B cell (primary cell): ENCODE measurements at regions not wholly inside any gene's neighbourhood (a gene's known extent, or its start where the extent isn't known, plus 50 kb on each side); places are given as distances from the start of the nearest gene placed in this dataset.

ENCODE experiments used
- ATAC-seq: fragments of 200-7000 bp; cut with Tn5 transposase; one replicate; pipeline ENCODE4 v1.10.0; 2021; ENCODE audit warnings: low read depth, mild to moderate bottlenecking, moderate number of reproducible peaks, moderate library complexity
- CTCF ChIA-PET: fragments of 350-600 bp; sonication (Branson Sonifier 250); formaldehyde crosslinking; loops from one replicate; lab custom pipeline; 2021; ENCODE audit warnings: antibody characterized with exemption, inconsistent platforms; lab: Charles Lee
- POLR2A ChIA-PET: fragments of 350-600 bp; sonication (Branson Sonifier 250); formaldehyde crosslinking; loops from one replicate; lab custom pipeline; 2021; ENCODE audit warnings: antibody characterized with exemption; lab: Charles Lee
- DNase-seq: peaks from one replicate; pipeline ENCODE4 v3.0.0; 2013
- H2AFZ ChIP-seq: 2 replicates; pipeline ENCODE4 v1.6.1; 2012; ENCODE audit warnings: mild to moderate bottlenecking, low read depth, low read length; ENCODE audit not compliant: insufficient read depth, poor library complexity, severe bottlenecking
- H3K27ac ChIP-seq, 2 donors: 1 replicate in 1 of 2; 2 replicates in 1 of 2; pipeline ENCODE4 v1.5.1; 2012 to 2013; ENCODE audit warnings: low read length in 2 of 2, mild to moderate bottlenecking in 2 of 2, moderate library complexity in 1 of 2
- H3K27me3 ChIP-seq, 4 experiments: fragments of 200-600 bp in 1 of 4; sonication (generic) in 1 of 4; replicated peaks in 1 of 4; 1 replicate in 2 of 4; 2 replicates in 2 of 4; pipeline versions ENCODE4 v1.6.1 to v1.7.0; 2013 to 2016; ENCODE audit warnings: low read length in 3 of 4, mild to moderate bottlenecking in 2 of 4, mixed read lengths in 1 of 4, moderate library complexity in 1 of 4; ENCODE audit not compliant: insufficient read depth in 4 of 4, control insufficient read depth in 3 of 4; ENCODE audit errors: control extremely low read depth in 1 of 4
- H3K36me3 ChIP-seq, 2 experiments: replicated peaks in 1 of 2; 1 replicate in 1 of 2; 2 replicates in 1 of 2; pipeline versions ENCODE4 v1.6.1 to v1.7.1; 2013; ENCODE audit warnings: low read length in 1 of 2; ENCODE audit not compliant: insufficient read depth in 2 of 2, control insufficient read depth in 1 of 2; ENCODE audit errors: control extremely low read depth in 1 of 2, extremely low read depth in 1 of 2
- H3K4me1 ChIP-seq, 2 donors: fragments of 200-600 bp in 1 of 2; sonication (generic) in 1 of 2; 1 replicate in 1 of 2; 2 replicates in 1 of 2; pipeline versions ENCODE4 v1.5.1 to v1.6.1; 2013 to 2017; ENCODE audit warnings: low read length in 2 of 2; ENCODE audit not compliant: control insufficient read depth in 2 of 2, insufficient read depth in 2 of 2
- H3K4me2 ChIP-seq: replicated peaks from 2 replicates; pipeline ENCODE3; 2012; ENCODE audit warnings: mild to moderate bottlenecking, low read depth, low read length; ENCODE audit not compliant: poor library complexity, severe bottlenecking
- H3K4me3 ChIP-seq, 5 experiments: fragments of 200-600 bp in 1 of 5; sonication (generic) in 1 of 5; 1 replicate in 3 of 5; 2 replicates in 2 of 5; pipeline versions ENCODE4 v1.5.1 to v1.7.0; 2011 to 2016; ENCODE audit warnings: low read length in 4 of 5, mild to moderate bottlenecking in 4 of 5, low read depth in 2 of 5, control low read depth in 1 of 5, moderate library complexity in 1 of 5; ENCODE audit not compliant: insufficient read depth in 1 of 5; ENCODE audit errors: control extremely low read depth in 1 of 5, extremely low read depth in 1 of 5
- H3K79me2 ChIP-seq: fragments of 200-600 bp; sonication (generic); one replicate; pipeline ENCODE4 v1.6.0; 2016; ENCODE audit warnings: low read length; ENCODE audit not compliant: control insufficient read depth, insufficient read depth
- H3K9ac ChIP-seq: fragments of 200-600 bp; sonication (generic); 2 replicates; pipeline ENCODE4 v1.6.1; 2017; ENCODE audit warnings: mild to moderate bottlenecking, low read length, moderate library complexity
- H3K9me3 ChIP-seq, 3 donors: one replicate each; pipeline versions ENCODE4 v1.6.1 to v1.7.1; 2013; ENCODE audit warnings: low read length in 2 of 3; ENCODE audit not compliant: control insufficient read depth in 2 of 3, insufficient read depth in 1 of 3; ENCODE audit errors: control extremely low read depth in 1 of 3
- H4K20me1 ChIP-seq: 2 replicates; pipeline ENCODE4 v1.6.0; 2012; ENCODE audit warnings: mild to moderate bottlenecking, low read length; ENCODE audit not compliant: insufficient read depth, control insufficient read depth, poor library complexity, severe bottlenecking
- H3K27ac Mint-ChIP-seq: one replicate; pipeline ENCODE4 v1.8.0; 2021; ENCODE audit warnings: mixed read lengths
- H3K27me3 Mint-ChIP-seq: one replicate; pipeline ENCODE4 v1.8.0; 2021; ENCODE audit warnings: mixed read lengths
- H3K4me1 Mint-ChIP-seq: one replicate; pipeline ENCODE4 v1.8.0; 2021; ENCODE audit warnings: mixed read lengths
- H3K4me3 Mint-ChIP-seq: one replicate; pipeline ENCODE4 v1.8.0; 2021; ENCODE audit warnings: mixed read lengths
- H3K9me3 Mint-ChIP-seq: one replicate; pipeline ENCODE4 v1.8.0; 2022; ENCODE audit warnings: mixed read lengths; ENCODE audit not compliant: insufficient read depth
- CTCF ChIP-seq: fragments of 200-600 bp; IDR thresholded peaks from one replicate; pipeline ENCODE4 v1.8.0; 2022; ENCODE audit warnings: antibody characterized with exemption, mild to moderate bottlenecking
- EZH2 ChIP-seq: IDR thresholded peaks from 2 replicates; pipeline ENCODE4 v1.6.1; 2012; ENCODE audit warnings: borderline replicate concordance, low read depth, mild to moderate bottlenecking, moderate library complexity, low read length; ENCODE audit not compliant: insufficient read depth, poor library complexity, severe bottlenecking
- WGBS: methylation state at CpG from one replicate; pipeline ENCODE4 v1.1.5; 2013; ENCODE audit warnings: missing lambda C conversion rate; ENCODE audit not compliant: insufficient coverage; 5-methylcytosine and 5-hydroxymethylcytosine counted together
- intact Hi-C: fragments of 100-400 bp; cut with micrococcal nuclease; formaldehyde crosslinking; loops from one replicate; pipeline ENCODE4 v1.10.0; 2022

DNA sequence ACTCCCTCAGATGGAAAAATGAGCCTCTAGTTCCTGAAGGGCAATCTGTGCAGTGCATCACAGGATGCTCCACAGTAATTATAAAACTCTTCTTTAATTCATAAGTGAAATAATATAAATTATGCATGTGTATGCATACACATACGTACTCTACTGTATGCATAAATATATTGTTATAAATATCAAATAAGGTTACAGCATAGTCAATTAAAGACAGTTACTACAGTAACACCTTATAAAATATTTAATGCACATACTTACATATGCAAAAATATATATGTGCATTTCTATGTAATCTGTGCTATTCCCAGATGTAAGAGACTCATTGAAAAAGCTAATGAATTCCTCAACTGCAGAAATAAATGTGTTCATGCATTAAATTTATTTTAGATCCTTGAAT is 1515.1 kb downstream of the CDH11 start:
- TF ChIP-seq CTCF (no peak), EZH2 (no peak)
- H3K27ac ChIP-seq: no peak overlapping the region
- Mint-ChIP-seq H3K27me3 (no peaks in the 10 kb centered on the region), H3K9me3 (peaks cover 3% of the 10 kb centered on the region), H3K4me3 (no peak overlapping the region), H3K4me1 (no peaks in the 10 kb centered on the region), H3K27ac (no peak overlapping the region)
- H3K36me3 ChIP-seq: no peaks in the 10 kb centered on the region
- H3K9ac ChIP-seq: no peak overlapping the region
- DNase-seq (no peak), ATAC-seq (no peak)
- intact Hi-C loops: no loop called here
- no peak overlapping the region for H2AFZ ChIP-seq
- no peak overlapping the region for H3K4me2 ChIP-seq
- H3K4me1 ChIP-seq: no peaks in the 10 kb centered on the region
- WGBS: no CpG with 5 or more reads among the region's 1 CpG
- no peak overlapping the region for H3K4me3 ChIP-seq
- no peaks in the 10 kb centered on the region for H4K20me1 ChIP-seq
- CTCF ChIA-PET: no interaction called here
- H3K79me2 ChIP-seq: no peaks in the 10 kb centered on the region
- POLR2A ChIA-PET: no interaction called here
- no peaks in the 10 kb centered on the region for H3K9me3 ChIP-seq
- H3K27me3 ChIP-seq: no peaks in the 10 kb centered on the region

DNA sequence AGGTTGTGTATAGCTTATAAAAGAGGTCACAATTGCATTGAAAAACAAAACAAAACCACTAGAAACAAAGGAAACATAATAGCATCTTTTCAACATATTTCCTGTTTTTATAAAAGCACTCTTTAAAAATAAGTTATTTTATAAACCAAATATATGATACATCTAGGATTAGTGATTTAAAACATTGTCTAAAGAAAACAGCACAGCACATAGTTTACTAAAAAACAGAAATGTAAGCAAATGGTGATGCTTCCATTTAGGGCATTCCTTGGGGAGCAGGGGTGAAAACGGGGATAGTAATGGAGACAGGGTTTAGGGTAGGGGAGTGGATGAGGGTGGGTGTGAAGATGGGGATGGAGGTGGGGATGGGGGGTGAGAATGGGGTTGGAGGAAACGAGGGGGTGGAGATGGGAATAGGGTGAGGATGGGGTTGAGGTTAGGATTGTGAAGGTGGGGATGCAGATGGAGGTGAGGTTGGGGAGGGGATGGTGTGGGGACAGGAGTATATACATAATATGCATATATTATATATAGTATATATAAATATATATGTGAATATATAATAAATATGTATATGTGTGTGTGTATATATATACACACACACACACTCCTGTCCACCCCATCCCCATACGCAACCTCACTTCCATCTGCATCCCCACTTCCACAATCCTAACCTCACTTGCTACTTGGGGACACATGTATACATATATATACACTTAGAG is 1519.5 kb downstream of the CDH11 start:
- H3K27me3 Mint-ChIP-seq: no peaks in the 10 kb centered on the region
- CTCF ChIA-PET: no interaction called here
- H3K9me3 Mint-ChIP-seq: peaks cover 3% of the 10 kb centered on the region
- no peaks in the 10 kb centered on the region for H3K4me1 Mint-ChIP-seq
- Histone ChIP-seq H3K27ac (no peak overlapping the region), H3K9ac (no peak overlapping the region), H3K36me3 (no peaks in the 10 kb centered on the region), H4K20me1 (no peaks in the 10 kb centered on the region), H3K79me2 (no peaks in the 10 kb centered on the region), H3K4me2 (no peak overlapping the region), H2AFZ (no peak overlapping the region), H3K4me1 (no peaks in the 10 kb centered on the region), H3K4me3 (no peak overlapping the region), H3K9me3 (peaks cover 0 to 3% (median 0%) of the 10 kb centered on the region in 3 donors), H3K27me3 (no peaks in the 10 kb centered on the region)
- no peak for ATAC-seq
- intact Hi-C loops: no loop called here
- WGBS: 0% methylated on average over 1 of the region's 3 CpGs
- H3K4me3 Mint-ChIP-seq: no peak overlapping the region
- no peak for DNase-seq
- POLR2A ChIA-PET: no interaction called here
- TF ChIP-seq CTCF (no peak), EZH2 (no peak)
- H3K27ac Mint-ChIP-seq: no peak overlapping the region
